ENCODE measurements at regions not wholly inside any gene's neighbourhood (a gene's known extent, or its start where the extent isn't known, plus 50 kb on each side); places are given as distances from the start of the nearest gene placed in this dataset.
"Not testable (repeated sequence)": the region's sequence is repeated elsewhere in the genome, so short reads cannot be mapped to it uniquely, and the experiment has no call there.

DNA sequence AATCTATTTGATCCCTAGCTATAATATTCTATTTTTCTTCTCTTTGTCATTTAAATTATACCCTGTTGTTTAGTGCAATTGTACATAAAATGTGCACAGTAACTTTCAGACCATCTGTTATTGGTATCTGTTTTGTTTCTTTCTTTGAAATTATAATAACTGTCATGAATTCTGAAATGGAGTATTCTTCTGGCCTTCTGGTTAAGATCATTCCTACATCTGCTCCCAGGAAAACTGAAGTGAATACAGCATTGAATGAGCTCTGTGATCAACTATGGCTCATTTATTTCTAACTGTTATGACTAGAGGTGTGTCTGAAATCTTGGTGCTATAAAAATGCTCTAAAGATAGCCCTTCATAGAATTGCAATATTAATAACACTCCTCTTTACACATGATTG lies 788.4 kb upstream of the TMEFF2 start:
- H3K4me1 ChIP-seq (ENCODE audit: control insufficient read depth in 1 of 2, insufficient read depth in 1 of 2, low read depth in 1 of 2, low read length in 1 of 2) = no peaks in the 10 kb centered on the region
- TF ChIP-seq, protein P1, sequence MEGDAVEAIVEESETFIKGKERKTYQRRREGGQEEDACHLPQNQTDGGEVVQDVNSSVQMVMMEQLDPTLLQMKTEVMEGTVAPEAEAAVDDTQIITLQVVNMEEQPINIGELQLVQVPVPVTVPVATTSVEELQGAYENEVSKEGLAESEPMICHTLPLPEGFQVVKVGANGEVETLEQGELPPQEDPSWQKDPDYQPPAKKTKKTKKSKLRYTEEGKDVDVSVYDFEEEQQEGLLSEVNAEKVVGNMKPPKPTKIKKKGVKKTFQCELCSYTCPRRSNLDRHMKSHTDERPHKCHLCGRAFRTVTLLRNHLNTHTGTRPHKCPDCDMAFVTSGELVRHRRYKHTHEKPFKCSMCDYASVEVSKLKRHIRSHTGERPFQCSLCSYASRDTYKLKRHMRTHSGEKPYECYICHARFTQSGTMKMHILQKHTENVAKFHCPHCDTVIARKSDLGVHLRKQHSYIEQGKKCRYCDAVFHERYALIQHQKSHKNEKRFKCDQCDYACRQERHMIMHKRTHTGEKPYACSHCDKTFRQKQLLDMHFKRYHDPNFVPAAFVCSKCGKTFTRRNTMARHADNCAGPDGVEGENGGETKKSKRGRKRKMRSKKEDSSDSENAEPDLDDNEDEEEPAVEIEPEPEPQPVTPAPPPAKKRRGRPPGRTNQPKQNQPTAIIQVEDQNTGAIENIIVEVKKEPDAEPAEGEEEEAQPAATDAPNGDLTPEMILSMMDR (IDR thresholded peaks at IDR 0.05) = no peak

DNA sequence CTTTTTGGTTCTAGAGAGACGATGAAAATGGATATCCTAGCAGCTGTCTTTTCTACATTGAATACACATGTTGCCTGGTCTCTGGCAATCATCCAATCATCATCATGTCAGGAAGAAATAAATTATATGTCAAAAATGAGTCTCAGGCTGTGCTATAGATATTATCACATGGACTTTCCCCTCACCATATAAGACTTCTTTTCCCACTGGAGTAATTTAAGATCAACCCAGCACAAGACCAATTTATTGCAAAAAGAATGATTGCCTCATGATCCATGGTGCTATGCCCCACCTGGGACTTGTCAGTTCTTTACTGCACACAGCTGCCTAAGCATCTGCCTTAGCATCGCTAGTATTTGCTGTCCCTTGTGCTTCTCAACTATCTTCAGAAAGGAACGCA lies 783.7 kb upstream of the TMEFF2 start:
- Histone ChIP-seq H3K9me3 (no peaks in the 10 kb centered on the region), H3K4me1 (ENCODE audit: control insufficient read depth in 1 of 2, insufficient read depth in 1 of 2, low read depth in 1 of 2, low read length in 1 of 2) (no peaks in the 10 kb centered on the region), H3K36me3 (no peaks in the 10 kb centered on the region), H3K27ac (no peak overlapping the region), H3K27me3 (no peaks in the 10 kb centered on the region), H3K4me3 (ENCODE audit: low read depth in 1 of 2, low read length in 1 of 2) (no peak overlapping the region)
- TF ChIP-seq, protein P1 (IDR thresholded peaks at IDR 0.05) = no peak

More for the DNA sequence above, 788.4 kb upstream of the TMEFF2 start:
- H3K27me3 ChIP-seq = no peaks in the 10 kb centered on the region
- no peaks in the 10 kb centered on the region for H3K36me3 ChIP-seq
- no peak overlapping the region for H3K27ac ChIP-seq
- H3K9me3 ChIP-seq = no peaks in the 10 kb centered on the region
- H3K4me3 ChIP-seq (ENCODE audit: low read depth in 1 of 2, low read length in 1 of 2) = no peak overlapping the region

DNA sequence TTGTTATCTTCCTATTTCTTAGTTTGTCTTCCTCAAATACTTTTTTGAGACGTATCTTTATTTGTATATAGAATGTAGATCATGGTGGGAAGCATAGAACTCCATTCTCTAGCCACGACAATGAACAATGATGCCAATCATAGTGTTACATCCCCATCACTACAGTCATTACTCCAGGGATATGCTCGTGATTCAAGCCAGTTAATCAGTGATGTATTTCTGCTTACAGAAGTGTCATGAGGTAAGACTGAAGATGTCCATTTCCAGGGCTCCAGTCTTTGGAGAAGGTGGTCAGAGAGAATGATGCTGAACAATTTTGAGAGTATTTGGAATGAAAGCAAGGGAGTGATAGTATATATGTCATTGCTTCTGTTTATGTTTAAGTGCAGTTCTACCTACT lies 777.2 kb upstream of the TMEFF2 start:
- Histone ChIP-seq H3K9me3 (no peaks in the 10 kb centered on the region), H3K4me3 (ENCODE audit: low read depth in 1 of 2, low read length in 1 of 2) (no peak overlapping the region), H3K27me3 (no peaks in the 10 kb centered on the region), H3K4me1 (ENCODE audit: control insufficient read depth in 1 of 2, insufficient read depth in 1 of 2, low read depth in 1 of 2, low read length in 1 of 2) (no peaks in the 10 kb centered on the region), H3K27ac (no peak overlapping the region), H3K36me3 (no peaks in the 10 kb centered on the region)
- TF ChIP-seq, protein P1 (IDR thresholded peaks at IDR 0.05) = no peak

DNA sequence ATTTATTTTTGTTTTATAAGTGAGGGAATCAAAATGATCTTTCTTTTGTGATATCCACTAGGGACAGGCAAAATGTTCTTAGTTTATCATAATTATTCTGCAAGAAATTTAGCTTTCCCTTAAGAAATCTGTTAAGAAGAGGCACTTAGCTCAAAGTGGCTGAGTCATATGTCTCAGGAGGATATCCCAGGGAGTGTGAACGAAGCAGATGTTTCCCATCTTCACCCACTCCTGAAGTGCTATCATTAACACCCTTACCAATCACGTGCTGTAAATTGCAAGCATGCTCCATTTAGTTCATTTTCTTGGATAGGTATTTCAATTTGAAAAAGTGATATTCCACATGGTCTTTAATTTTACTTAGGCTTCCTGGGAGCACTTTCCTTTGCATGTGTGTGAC lies 774.3 kb upstream of the TMEFF2 start:
- H3K27me3 ChIP-seq = no peaks in the 10 kb centered on the region
- TF ChIP-seq, protein P1 (IDR thresholded peaks at IDR 0.05) = no peak
- no peak overlapping the region for H3K4me3 ChIP-seq (ENCODE audit: low read depth in 1 of 2, low read length in 1 of 2)
- H3K9me3 ChIP-seq = no peaks in the 10 kb centered on the region
- H3K27ac ChIP-seq = no peak overlapping the region
- no peaks in the 10 kb centered on the region for H3K4me1 ChIP-seq (ENCODE audit: control insufficient read depth in 1 of 2, insufficient read depth in 1 of 2, low read depth in 1 of 2, low read length in 1 of 2)
- H3K36me3 ChIP-seq = no peaks in the 10 kb centered on the region

DNA sequence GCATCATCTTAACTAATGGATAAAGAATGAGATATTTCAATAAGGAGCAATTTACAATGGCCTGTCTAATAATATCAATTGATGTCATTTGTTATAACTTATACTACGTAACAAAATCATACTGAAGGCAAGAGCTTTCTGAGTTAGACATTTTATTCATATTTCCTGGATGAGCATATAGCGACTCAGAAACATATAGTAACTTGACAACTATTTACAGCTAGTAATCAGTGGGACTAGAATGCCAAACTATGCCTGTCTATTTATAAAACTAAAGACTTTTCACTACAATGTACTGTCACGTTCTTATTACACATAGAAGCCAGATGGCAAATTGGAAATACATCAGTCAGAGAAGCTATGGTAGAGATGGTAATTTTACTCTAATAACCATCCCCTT lies 766.2 kb upstream of the TMEFF2 start:
- H3K4me1 ChIP-seq (ENCODE audit: control insufficient read depth in 1 of 2, insufficient read depth in 1 of 2, low read depth in 1 of 2, low read length in 1 of 2) = no peaks in the 10 kb centered on the region
- no peaks in the 10 kb centered on the region for H3K27me3 ChIP-seq
- H3K27ac ChIP-seq = no peak overlapping the region
- no peaks in the 10 kb centered on the region for H3K36me3 ChIP-seq
- TF ChIP-seq, protein P1 (IDR thresholded peaks at IDR 0.05) = no peak
- no peak overlapping the region for H3K4me3 ChIP-seq (ENCODE audit: low read depth in 1 of 2, low read length in 1 of 2)
- no peaks in the 10 kb centered on the region for H3K9me3 ChIP-seq

DNA sequence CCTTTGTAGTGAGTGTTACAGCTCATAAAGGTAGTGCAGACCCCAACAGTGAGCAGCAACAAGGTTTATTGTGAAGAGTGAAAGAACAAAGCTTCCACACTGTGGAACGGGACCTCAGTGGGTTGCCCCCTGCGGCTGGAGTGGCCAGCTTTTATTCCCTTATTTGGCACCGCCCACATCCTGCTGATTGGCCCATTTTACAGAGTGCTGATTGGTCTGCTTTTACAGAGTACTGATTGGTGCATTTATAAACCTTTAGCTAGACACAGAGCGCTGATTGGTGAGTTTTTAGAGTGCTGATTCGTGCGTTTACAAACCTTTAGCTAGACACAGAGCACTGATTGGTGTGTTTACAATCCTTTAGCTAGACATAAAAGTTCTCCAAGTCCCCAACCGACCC lies 763.9 kb upstream of the TMEFF2 start:
- not testable (repeated sequence) for H3K27me3 ChIP-seq; H3K27ac ChIP-seq; H3K36me3 ChIP-seq; H3K4me3 ChIP-seq (ENCODE audit: low read depth in 1 of 2, low read length in 1 of 2); H3K4me1 ChIP-seq (ENCODE audit: control insufficient read depth in 1 of 2, insufficient read depth in 1 of 2, low read depth in 1 of 2, low read length in 1 of 2); H3K9me3 ChIP-seq
